ENCODE measurements at regions not wholly inside any gene's neighbourhood (a gene's known extent, or its start where the extent isn't known, plus 50 kb on each side); places are given as distances from the start of the nearest gene placed in this dataset.

DNA sequence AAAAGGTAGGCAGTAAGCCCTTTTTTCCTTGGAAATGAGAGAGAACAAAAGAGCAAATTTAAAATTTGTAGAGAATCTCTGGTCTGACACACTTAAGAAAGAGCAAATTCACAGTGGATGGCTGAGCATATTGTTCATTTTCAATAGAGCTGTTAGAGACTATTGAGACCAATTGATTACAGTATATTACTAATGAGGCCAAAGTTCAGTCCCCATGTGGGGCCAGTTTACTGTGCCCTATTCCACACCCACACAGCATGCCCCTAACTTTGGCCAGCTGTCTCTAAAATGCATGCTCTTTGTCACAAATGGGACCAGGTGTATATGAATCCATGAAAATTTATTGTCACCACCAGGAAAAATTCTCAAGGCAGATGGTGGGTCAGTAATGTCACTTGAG, 470.5 kb downstream of the PCDH7 start:
- peaks cover 19 to 38% (median 28%) of the 10 kb centered on the region in 4 donors for H3K4me1 ChIP-seq
- H3K4me3 ChIP-seq = no peak overlapping the region
- TF ChIP-seq POLR2A (IDR thresholded peaks at IDR 0.05) (no peak), EP300 (IDR thresholded peaks at IDR 0.05) (no peak), POLR2AphosphoS5 (IDR thresholded peaks at IDR 0.05) (no peak)
- TF ChIP-seq, protein P1, sequence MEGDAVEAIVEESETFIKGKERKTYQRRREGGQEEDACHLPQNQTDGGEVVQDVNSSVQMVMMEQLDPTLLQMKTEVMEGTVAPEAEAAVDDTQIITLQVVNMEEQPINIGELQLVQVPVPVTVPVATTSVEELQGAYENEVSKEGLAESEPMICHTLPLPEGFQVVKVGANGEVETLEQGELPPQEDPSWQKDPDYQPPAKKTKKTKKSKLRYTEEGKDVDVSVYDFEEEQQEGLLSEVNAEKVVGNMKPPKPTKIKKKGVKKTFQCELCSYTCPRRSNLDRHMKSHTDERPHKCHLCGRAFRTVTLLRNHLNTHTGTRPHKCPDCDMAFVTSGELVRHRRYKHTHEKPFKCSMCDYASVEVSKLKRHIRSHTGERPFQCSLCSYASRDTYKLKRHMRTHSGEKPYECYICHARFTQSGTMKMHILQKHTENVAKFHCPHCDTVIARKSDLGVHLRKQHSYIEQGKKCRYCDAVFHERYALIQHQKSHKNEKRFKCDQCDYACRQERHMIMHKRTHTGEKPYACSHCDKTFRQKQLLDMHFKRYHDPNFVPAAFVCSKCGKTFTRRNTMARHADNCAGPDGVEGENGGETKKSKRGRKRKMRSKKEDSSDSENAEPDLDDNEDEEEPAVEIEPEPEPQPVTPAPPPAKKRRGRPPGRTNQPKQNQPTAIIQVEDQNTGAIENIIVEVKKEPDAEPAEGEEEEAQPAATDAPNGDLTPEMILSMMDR (IDR thresholded peaks at IDR 0.05) = no peak
- no peaks in the 10 kb centered on the region for H3K36me3 ChIP-seq
- H3K9me3 ChIP-seq = no peaks in the 10 kb centered on the region
- DNase-seq = no peak
- H3K27ac ChIP-seq = no peak overlapping the region
- intact Hi-C loops (cut with DNase I; ENCODE audit: low total_unique reads) = no loop called here
- no peaks in the 10 kb centered on the region for H3K27me3 ChIP-seq

DNA sequence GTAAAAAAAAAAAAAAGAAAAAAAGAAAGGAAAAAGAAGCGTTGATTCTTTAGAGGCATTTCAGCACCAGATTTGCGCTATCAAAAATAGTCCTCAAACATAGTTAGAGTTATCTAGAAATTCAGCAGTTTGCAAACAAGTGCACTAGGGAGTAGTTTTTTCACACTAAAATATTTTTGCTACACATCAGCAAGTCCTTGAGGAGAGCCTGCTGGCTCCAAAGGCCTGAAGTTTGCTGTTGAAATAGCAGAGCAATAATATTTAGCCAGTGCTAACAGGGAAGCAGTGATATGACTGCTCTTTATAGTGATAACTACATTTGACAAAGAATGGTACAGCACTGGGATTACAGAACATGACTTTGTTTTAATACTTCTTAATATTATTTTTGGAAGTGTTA, 472.2 kb downstream of the PCDH7 start:
- H3K27ac ChIP-seq = peak overlapping the region in 1 of 5 donors; percentile 32
- intact Hi-C loops (cut with DNase I; ENCODE audit: low total_unique reads) = no loop called here
- DNase-seq = peak in 1 of 2 donors; percentile 42
- H3K4me1 ChIP-seq = peaks cover 19 to 38% (median 28%) of the 10 kb centered on the region in 4 donors
- H3K4me3 ChIP-seq = no peak overlapping the region
- H3K36me3 ChIP-seq = no peaks in the 10 kb centered on the region
- 23 to 49% (median 36%) methylated on average over 2 of the region's 2 CpGs for WGBS, 5 donors
- no peaks in the 10 kb centered on the region for H3K9me3 ChIP-seq
- no peak for TF ChIP-seq EP300 (IDR thresholded peaks at IDR 0.05)
- TF ChIP-seq POLR2A (IDR thresholded peaks at IDR 0.05) = no peak
- TF ChIP-seq, protein P1 (IDR thresholded peaks at IDR 0.05) = no peak
- TF ChIP-seq POLR2AphosphoS5 (IDR thresholded peaks at IDR 0.05) = no peak
- no peaks in the 10 kb centered on the region for H3K27me3 ChIP-seq

DNA sequence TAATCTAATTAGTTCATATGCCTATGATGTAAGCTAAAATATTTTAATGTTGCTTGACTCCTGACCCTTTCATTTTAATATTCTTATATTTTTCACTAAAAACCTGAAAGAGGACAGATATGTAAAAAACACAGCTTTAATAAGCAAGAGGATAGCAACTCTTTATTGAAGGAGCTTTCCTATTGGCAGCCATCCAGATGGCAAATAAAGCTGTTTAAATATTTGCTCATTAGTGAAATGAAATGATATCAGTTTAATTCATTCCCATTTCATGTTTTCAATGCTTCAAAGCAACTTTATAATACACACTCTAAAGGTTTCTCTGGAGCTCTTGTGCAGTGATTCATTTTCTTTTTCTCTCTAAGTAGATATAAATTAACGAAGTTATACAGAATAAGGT, 473.4 kb downstream of the PCDH7 start:
- no peaks in the 10 kb centered on the region for H3K36me3 ChIP-seq
- peak in 1 of 2 donors; percentile 68 for DNase-seq
- TF ChIP-seq POLR2AphosphoS5 (IDR thresholded peaks at IDR 0.05) (no peak), POLR2A (IDR thresholded peaks at IDR 0.05) (no peak), EP300 (IDR thresholded peaks at IDR 0.05) (no peak)
- TF ChIP-seq, protein P1 (IDR thresholded peaks at IDR 0.05) = no peak
- H3K27me3 ChIP-seq = no peaks in the 10 kb centered on the region
- WGBS, 5 donors = 30 to 56% (median 36%) methylated on average over 1 of the region's 1 CpG
- H3K9me3 ChIP-seq = peaks cover 0 to 8% (median 0%) of the 10 kb centered on the region in 4 donors
- intact Hi-C loops (cut with DNase I; ENCODE audit: low total_unique reads) = no loop called here
- peaks cover 19 to 38% (median 28%) of the 10 kb centered on the region in 4 donors for H3K4me1 ChIP-seq
- no peak overlapping the region for H3K27ac ChIP-seq
- no peak overlapping the region for H3K4me3 ChIP-seq

DNA sequence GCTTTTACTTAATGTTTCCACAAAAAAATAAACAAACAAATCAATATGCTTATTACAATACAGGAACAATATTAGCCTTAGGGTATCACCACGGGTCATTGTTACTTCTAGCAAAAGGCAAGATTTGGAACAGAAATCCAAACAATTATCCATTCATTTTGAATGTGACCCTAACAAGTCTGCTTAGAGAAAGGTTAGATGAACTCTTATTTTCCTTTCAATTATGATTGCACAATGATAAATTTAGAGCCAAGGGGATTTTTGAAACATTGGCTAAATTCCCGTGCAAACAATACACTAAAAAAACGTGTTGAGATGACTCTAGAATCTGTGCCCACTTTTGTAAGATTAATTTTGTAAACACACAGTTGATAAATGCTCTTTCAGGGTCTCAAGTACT, 474.7 kb downstream of the PCDH7 start:
- Histone ChIP-seq H3K9me3 (peaks cover 0 to 21% (median 7%) of the 10 kb centered on the region in 4 donors), H3K27ac (no peak overlapping the region), H3K27me3 (no peaks in the 10 kb centered on the region), H3K36me3 (no peaks in the 10 kb centered on the region), H3K4me3 (no peak overlapping the region), H3K4me1 (peaks cover 19 to 38% (median 28%) of the 10 kb centered on the region in 4 donors)
- 12 to 30% (median 24%) methylated on average over 3 of the region's 3 CpGs for WGBS, 5 donors
- intact Hi-C loops (cut with DNase I; ENCODE audit: low total_unique reads) = no loop called here
- no peak for TF ChIP-seq POLR2AphosphoS5 (IDR thresholded peaks at IDR 0.05)
- TF ChIP-seq, protein P1 (IDR thresholded peaks at IDR 0.05) = no peak
- TF ChIP-seq EP300 (IDR thresholded peaks at IDR 0.05) = no peak
- no peak for DNase-seq

Data from stomach (tissue), 8 donors.